A549 (cell line): ENCODE measurements at regions not wholly inside any gene's neighbourhood (a gene's known extent, or its start where the extent isn't known, plus 50 kb on each side); places are given as distances from the start of the nearest gene placed in this dataset.

Experiments used
- ATAC-seq, 2 experiments: fragments of 200-7000 bp in 1 of 2; fragments of >200 bp in 1 of 2; cut with Nextera tagmentation in 1 of 2; cut with Tn5 transposase in 1 of 2; 3 replicates each; pipeline versions ENCODE4 v1.8.0 to v1.9.1; 2018 to 2020; ENCODE audit warnings: mild to moderate bottlenecking in 1 of 2, moderate library complexity in 1 of 2
- CTCF ChIA-PET: fragments of 300-600 bp; sonication (Branson Sonifier 250); formaldehyde crosslinking; extraction: SDS; loops from one replicate; lab custom pipeline; 2021; ENCODE audit warnings: antibody characterized with exemption, inconsistent platforms; lab: Yijun Ruan, JAX
- POLR2A ChIA-PET: fragments of 350-600 bp; formaldehyde crosslinking; extraction: SDS; loops from one replicate; lab custom pipeline; 2021; ENCODE audit warnings: antibody characterized with exemption, inconsistent platforms; lab: Yijun Ruan, JAX
- DNase-seq, 2 experiments: peaks; one replicate each; pipeline versions ENCODE4 v3.0.0 to v3.0.0-alpha.2; 2011 to 2016; ENCODE audit warnings: low read depth in 1 of 2, low spot score in 1 of 2
- FAIRE-seq: peaks from 2 replicates; lab custom pipeline; 2011; peaks lifted over from hg19 to GRCh38; lab: Jason Lieb, UNC
- H3K27ac ChIP-seq, 2 experiments: fragments of >200 bp; sonication (Bioruptor Twin); formaldehyde crosslinking; 3 replicates each; pipeline ENCODE4 v1.5.1; 2016 to 2017
- H3K4me1 ChIP-seq: fragments of >200 bp; sonication (Bioruptor Twin); formaldehyde crosslinking; 3 replicates; pipeline ENCODE4 v1.6.1; 2016
- H3K4me2 ChIP-seq: fragments of >200 bp; sonication (Bioruptor Twin); formaldehyde crosslinking; 3 replicates; pipeline ENCODE4 v1.6.1; 2016
- H3K4me3 ChIP-seq: fragments of >200 bp; sonication (Bioruptor Twin); formaldehyde crosslinking; 3 replicates; pipeline ENCODE4 v1.5.1; 2016
- H3K9me3 ChIP-seq: fragments of >200 bp; sonication (Bioruptor Twin); formaldehyde crosslinking; 3 replicates; pipeline ENCODE4 v1.6.1; 2016
- CEBPB ChIP-seq, 2 experiments: fragments of >200 bp in 1 of 2; sonication (Bioruptor Twin) in 1 of 2; formaldehyde crosslinking in 1 of 2; IDR thresholded peaks; 2 replicates each; pipeline ENCODE4 v1.6.1; 2012 to 2016
- CHD4 ChIP-seq: fragments of 200-600 bp; sonication (generic); IDR thresholded peaks from 2 replicates; pipeline ENCODE4 v1.6.1; 2016; ENCODE audit warnings: antibody characterized with exemption, mild to moderate bottlenecking, borderline replicate concordance
- FOSL2 ChIP-seq, 2 experiments: fragments of 450-650 bp in 1 of 2; fragments of >200 bp in 1 of 2; sonication (Bioruptor Twin) in 1 of 2; formaldehyde crosslinking; IDR thresholded peaks; 2 replicates each; pipeline versions ENCODE4 v1.5.0 to v1.6.1; 2016 to 2020; ENCODE audit warnings: mild to moderate bottlenecking in 1 of 2, moderate library complexity in 1 of 2
- HDAC2 ChIP-seq: fragments of 200-600 bp; sonication (generic); IDR thresholded peaks from 2 replicates; pipeline ENCODE4 v1.6.1; 2016
- HOXB13 ChIP-seq: fragments of 250-450 bp; sonication (Bioruptor Pico); IDR thresholded peaks from 2 replicates; pipeline ENCODE4 v1.5.0; 2020; ENCODE audit warnings: low read depth, mild to moderate bottlenecking, moderate library complexity
- JUNB ChIP-seq: fragments of >200 bp; sonication (Bioruptor Twin); formaldehyde crosslinking; IDR thresholded peaks from 2 replicates; pipeline ENCODE4 v1.6.1; 2016
- KDM1A ChIP-seq: fragments of 200-600 bp; sonication (generic); IDR thresholded peaks from 2 replicates; pipeline ENCODE4 v1.6.1; 2016; ENCODE audit warnings: low read depth, mild to moderate bottlenecking
- KDM5A ChIP-seq: fragments of 200-600 bp; sonication (generic); IDR thresholded peaks from 2 replicates; pipeline ENCODE4 v1.6.1; 2016; ENCODE audit warnings: antibody characterized with exemption, mild to moderate bottlenecking
- MAFK ChIP-seq: fragments of 450-650 bp; IDR thresholded peaks from 2 replicates; pipeline ENCODE4 v1.6.1; 2014; ENCODE audit not compliant: partially characterized antibody
- MAZ ChIP-seq: fragments of 150-350 bp; IDR thresholded peaks from 2 replicates; pipeline ENCODE4 v1.6.1; 2014; ENCODE audit warnings: antibody characterized with exemption, low read depth, low read length, borderline replicate concordance
- NR3C1 ChIP-seq: fragments of >200 bp; sonication (Bioruptor Twin); formaldehyde crosslinking; IDR thresholded peaks from 3 replicates; pipeline ENCODE4 v1.6.1; 2017
- PHF8 ChIP-seq: fragments of 200-600 bp; sonication (generic); IDR thresholded peaks from 2 replicates; pipeline ENCODE4 v1.6.1; 2016; ENCODE audit warnings: low read depth, mild to moderate bottlenecking, antibody characterized with exemption, moderate library complexity, borderline replicate concordance
- RCOR1 ChIP-seq: fragments of 150-350 bp; IDR thresholded peaks from 2 replicates; pipeline ENCODE4 v1.6.1; 2014; ENCODE audit warnings: antibody characterized with exemption, low read length, low read depth
- SMC3 ChIP-seq: fragments of >200 bp; sonication (Bioruptor Twin); formaldehyde crosslinking; IDR thresholded peaks from 3 replicates; pipeline ENCODE4 v1.6.1; 2018; ENCODE audit warnings: inconsistent platforms
- TP53 ChIP-seq: fragments of 250-450 bp; sonication (Bioruptor Pico); IDR thresholded peaks from 2 replicates; pipeline ENCODE4 v1.5.0; 2021; ENCODE audit warnings: mild to moderate bottlenecking, moderate library complexity
- ZC3H11A ChIP-seq: fragments of 450-650 bp; IDR thresholded peaks from 2 replicates; pipeline ENCODE4 v1.6.1; 2014; ENCODE audit warnings: antibody characterized with exemption, mild to moderate bottlenecking
- ZFP36 ChIP-seq: fragments of 450-650 bp; IDR thresholded peaks from 2 replicates; pipeline ENCODE4 v1.6.1; 2014; ENCODE audit warnings: borderline replicate concordance; ENCODE audit not compliant: partially characterized antibody
- ZNF302 ChIP-seq: fragments of 250-450 bp; sonication (Bioruptor Pico); IDR thresholded peaks from 2 replicates; pipeline ENCODE4 v1.9.0; 2021; ENCODE audit warnings: inconsistent platforms, mild to moderate bottlenecking, moderate library complexity
- ZSCAN20 ChIP-seq: fragments of 250-450 bp; sonication (Bioruptor Pico); IDR thresholded peaks from 2 replicates; pipeline ENCODE4 v1.8.0; 2022; ENCODE audit warnings: mild to moderate bottlenecking, moderate library complexity
- WGBS: methylation state at CpG from one replicate; pipeline ENCODE4 v1.1.6; 2017; ENCODE audit errors: missing lambda C conversion rate; 5-methylcytosine and 5-hydroxymethylcytosine counted together
- TF ChIP-seq, protein P1 (sequence below): fragments of 250-450 bp; sonication (Bioruptor Pico); IDR thresholded peaks from 2 replicates; pipeline ENCODE4 v1.5.0; 2020; ENCODE audit warnings: low read depth, mild to moderate bottlenecking, moderate library complexity
- TF ChIP-seq, protein P2 (sequence below): IDR thresholded peaks from 2 replicates; pipeline ENCODE4 v1.6.1; 2012
- TF ChIP-seq, protein P3 (sequence below): fragments of >200 bp; sonication (Bioruptor Twin); formaldehyde crosslinking; IDR thresholded peaks from 2 replicates; pipeline ENCODE4 v1.6.1; 2016
- TF ChIP-seq, protein P4 (sequence below): fragments of >200 bp; sonication (Bioruptor Twin); formaldehyde crosslinking; IDR thresholded peaks from 3 replicates; pipeline ENCODE4 v1.6.1; 2016
- TF ChIP-seq, protein P5 (sequence below): fragments of 450-650 bp; IDR thresholded peaks from 2 replicates; pipeline ENCODE4 v1.6.1; 2014; ENCODE audit warnings: antibody characterized with exemption
- TF ChIP-seq, protein P6 (sequence below): IDR thresholded peaks from 2 replicates; pipeline ENCODE4 v1.6.1; 2012; ENCODE audit warnings: low read depth, borderline replicate concordance

DNA sequence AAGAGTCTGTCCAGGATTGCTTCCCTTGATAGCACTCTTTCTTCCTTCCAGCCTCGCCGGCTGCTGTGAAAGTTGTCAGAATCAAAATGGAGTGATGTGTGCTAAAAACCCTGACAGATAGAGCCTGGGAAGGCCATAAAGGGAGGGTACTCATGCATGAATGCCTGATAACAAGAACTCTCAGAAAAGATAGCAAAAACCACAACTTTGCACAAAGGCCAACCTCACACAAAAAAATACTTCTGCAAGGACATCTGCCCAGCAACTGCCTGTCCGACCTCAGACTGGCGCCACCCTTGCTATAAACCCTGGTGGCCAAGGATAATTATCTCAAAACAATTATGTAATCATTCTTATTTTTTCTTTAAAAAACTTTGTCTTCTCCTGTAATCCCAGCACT is 133.2 kb upstream of the SVIL start:
- Histone ChIP-seq H3K4me3 (no peak overlapping the region), H3K9me3 (no peaks in the 10 kb centered on the region), H3K4me2 (no peak overlapping the region), H3K27ac (no peak overlapping the region), H3K4me1 (peaks cover 6% of the 10 kb centered on the region; the same call in 2 of the 3 replicates)
- WGBS, result 88% methylated on average over 4 of the region's 4 CpGs
- ChIA-PET POLR2A (no interaction called here), CTCF (no interaction called here)
- TF ChIP-seq ZC3H11A, result no peak
- ATAC-seq (no peak), DNase-seq (no peak), FAIRE-seq (no peak)

DNA sequence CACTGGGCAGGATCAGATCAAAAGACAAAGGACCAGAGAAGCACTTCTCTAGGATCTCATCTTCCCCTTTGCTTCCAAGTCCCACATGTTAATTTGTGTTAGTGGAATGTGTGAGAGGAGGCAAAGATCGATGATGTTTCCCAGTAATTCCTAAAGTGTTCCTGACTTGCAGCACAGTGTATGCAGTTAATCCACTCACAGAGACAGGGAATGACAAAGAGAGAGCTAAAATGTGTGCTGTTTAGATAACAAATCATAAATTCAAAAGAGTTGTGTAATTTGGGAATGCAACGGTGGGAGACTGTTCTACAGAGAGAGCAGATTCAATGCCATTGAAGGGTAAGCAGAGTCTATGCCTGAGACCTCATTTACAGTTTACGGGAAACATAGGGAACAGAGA is 132.0 kb upstream of the SVIL start:
- Histone ChIP-seq H3K4me2 (no peak overlapping the region), H3K9me3 (no peaks in the 10 kb centered on the region), H3K27ac (no peak overlapping the region), H3K4me3 (no peak overlapping the region), H3K4me1 (no peaks in the 10 kb centered on the region)
- no peak for FAIRE-seq
- CTCF ChIA-PET, result interaction anchor here (0.8 to 0.9 kb wide), 2 partner anchors 11 to 30 kb away, joined by 3 read pairs; no protein-coding TSS in a partner anchor
- POLR2A ChIA-PET, result no interaction called here
- no peak for DNase-seq
- ATAC-seq, result no peak
- TF ChIP-seq, protein P1, sequence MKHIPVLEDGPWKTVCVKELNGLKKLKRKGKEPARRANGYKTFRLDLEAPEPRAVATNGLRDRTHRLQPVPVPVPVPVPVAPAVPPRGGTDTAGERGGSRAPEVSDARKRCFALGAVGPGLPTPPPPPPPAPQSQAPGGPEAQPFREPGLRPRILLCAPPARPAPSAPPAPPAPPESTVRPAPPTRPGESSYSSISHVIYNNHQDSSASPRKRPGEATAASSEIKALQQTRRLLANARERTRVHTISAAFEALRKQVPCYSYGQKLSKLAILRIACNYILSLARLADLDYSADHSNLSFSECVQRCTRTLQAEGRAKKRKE, result no peak
- TF ChIP-seq, protein P2, sequence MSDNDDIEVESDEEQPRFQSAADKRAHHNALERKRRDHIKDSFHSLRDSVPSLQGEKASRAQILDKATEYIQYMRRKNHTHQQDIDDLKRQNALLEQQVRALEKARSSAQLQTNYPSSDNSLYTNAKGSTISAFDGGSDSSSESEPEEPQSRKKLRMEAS, result no peak
- no peak for TF ChIP-seq NR3C1
- TF ChIP-seq HDAC2, result no peak
- TF ChIP-seq FOSL2 (IDR thresholded peaks at IDR 0.05), result no peak
- no peak for TF ChIP-seq FOSL2 (CRISPR knock-in tag; IDR thresholded peaks at IDR 0.05)
- no peak for TF ChIP-seq ZFP36
- TF ChIP-seq, protein P3, sequence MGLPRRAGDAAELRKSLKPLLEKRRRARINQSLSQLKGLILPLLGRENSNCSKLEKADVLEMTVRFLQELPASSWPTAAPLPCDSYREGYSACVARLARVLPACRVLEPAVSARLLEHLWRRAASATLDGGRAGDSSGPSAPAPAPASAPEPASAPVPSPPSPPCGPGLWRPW, result no peak
- TF ChIP-seq CEBPB (IDR thresholded peaks at IDR 0.05), result no peak
- TF ChIP-seq MAFK, result no peak
- TF ChIP-seq, protein P4, sequence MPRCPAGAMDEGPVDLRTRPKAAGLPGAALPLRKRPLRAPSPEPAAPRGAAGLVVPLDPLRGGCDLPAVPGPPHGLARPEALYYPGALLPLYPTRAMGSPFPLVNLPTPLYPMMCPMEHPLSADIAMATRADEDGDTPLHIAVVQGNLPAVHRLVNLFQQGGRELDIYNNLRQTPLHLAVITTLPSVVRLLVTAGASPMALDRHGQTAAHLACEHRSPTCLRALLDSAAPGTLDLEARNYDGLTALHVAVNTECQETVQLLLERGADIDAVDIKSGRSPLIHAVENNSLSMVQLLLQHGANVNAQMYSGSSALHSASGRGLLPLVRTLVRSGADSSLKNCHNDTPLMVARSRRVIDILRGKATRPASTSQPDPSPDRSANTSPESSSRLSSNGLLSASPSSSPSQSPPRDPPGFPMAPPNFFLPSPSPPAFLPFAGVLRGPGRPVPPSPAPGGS, result no peak
- TF ChIP-seq ZNF302 (CRISPR knock-in tag), result no peak
- WGBS, result 83% methylated on average over 3 of the region's 3 CpGs

DNA sequence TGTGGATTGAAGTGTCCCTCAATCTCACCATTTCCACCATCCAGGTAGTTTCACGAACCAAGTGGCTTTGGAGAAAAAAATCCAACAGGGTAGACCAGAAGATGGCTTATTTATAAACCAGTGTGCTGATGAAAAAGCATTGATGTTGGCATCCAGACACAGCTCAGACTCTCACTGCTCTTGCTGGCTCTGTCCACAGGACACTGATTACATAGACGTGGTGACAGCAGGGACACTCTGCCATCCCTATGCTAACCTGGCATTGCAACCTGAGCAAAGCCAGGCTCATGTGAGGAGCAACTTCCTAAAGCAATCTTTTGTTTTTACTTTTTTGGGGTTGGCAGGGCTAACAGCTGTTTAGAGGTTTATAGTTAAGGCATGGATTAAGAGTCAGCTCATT is 130.6 kb upstream of the SVIL start:
- H3K27ac ChIP-seq, result no peak overlapping the region
- FAIRE-seq (no peak), ATAC-seq (no peak)
- POLR2A ChIA-PET, result no interaction called here
- CTCF ChIA-PET, result interaction anchor here (0.9 to 1.1 kb wide), 4 partner anchors 8 to 353 kb away, joined by 3 to 5 read pairs (median 3); no protein-coding TSS in a partner anchor
- WGBS, result 81% methylated on average over 2 of the region's 2 CpGs
- no peaks in the 10 kb centered on the region for H3K4me1 ChIP-seq
- H3K9me3 ChIP-seq, result no peaks in the 10 kb centered on the region
- no peak overlapping the region for H3K4me3 ChIP-seq
- TF ChIP-seq FOSL2 (IDR thresholded peaks at IDR 0.05), result no peak
- no peak for TF ChIP-seq FOSL2 (CRISPR knock-in tag; IDR thresholded peaks at IDR 0.05)
- TF ChIP-seq PHF8, result no peak
- no peak for TF ChIP-seq ZSCAN20 (CRISPR knock-in tag)
- TF ChIP-seq CHD4, result no peak
- no peak for TF ChIP-seq CEBPB (IDR thresholded peaks at IDR 0.05)
- no peak for TF ChIP-seq JUNB
- no peak for TF ChIP-seq HDAC2
- no peak for TF ChIP-seq KDM5A
- TF ChIP-seq HOXB13 (CRISPR knock-in tag), result no peak
- TF ChIP-seq, protein P5, sequence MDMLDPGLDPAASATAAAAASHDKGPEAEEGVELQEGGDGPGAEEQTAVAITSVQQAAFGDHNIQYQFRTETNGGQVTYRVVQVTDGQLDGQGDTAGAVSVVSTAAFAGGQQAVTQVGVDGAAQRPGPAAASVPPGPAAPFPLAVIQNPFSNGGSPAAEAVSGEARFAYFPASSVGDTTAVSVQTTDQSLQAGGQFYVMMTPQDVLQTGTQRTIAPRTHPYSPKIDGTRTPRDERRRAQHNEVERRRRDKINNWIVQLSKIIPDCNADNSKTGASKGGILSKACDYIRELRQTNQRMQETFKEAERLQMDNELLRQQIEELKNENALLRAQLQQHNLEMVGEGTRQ, result no peak
- no peak for TF ChIP-seq TP53 (CRISPR knock-in tag)
- TF ChIP-seq, protein P2, result no peak
- TF ChIP-seq, protein P6, sequence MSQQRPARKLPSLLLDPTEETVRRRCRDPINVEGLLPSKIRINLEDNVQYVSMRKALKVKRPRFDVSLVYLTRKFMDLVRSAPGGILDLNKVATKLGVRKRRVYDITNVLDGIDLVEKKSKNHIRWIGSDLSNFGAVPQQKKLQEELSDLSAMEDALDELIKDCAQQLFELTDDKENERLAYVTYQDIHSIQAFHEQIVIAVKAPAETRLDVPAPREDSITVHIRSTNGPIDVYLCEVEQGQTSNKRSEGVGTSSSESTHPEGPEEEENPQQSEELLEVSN, result no peak
- TF ChIP-seq RCOR1, result no peak
- TF ChIP-seq KDM1A, result no peak
- TF ChIP-seq MAZ, result no peak
- TF ChIP-seq SMC3, result no peak
- TF ChIP-seq, all 56 proteins: peak for 0
- no peak for DNase-seq
- H3K4me2 ChIP-seq, result no peak overlapping the region
